HCT116 (cell line): ENCODE measurements at regions not wholly inside any gene's neighbourhood (a gene's known extent, or its start where the extent isn't known, plus 50 kb on each side); places are given as distances from the start of the nearest gene placed in this dataset.

Source experiments
- POLR2A ChIP-seq: IDR thresholded peaks from 2 replicates; pipeline ENCODE4 v1.7.0; 2011; ENCODE audit warnings: borderline replicate concordance; ENCODE audit not compliant: insufficient read depth, insufficient read length; ENCODE audit errors: extremely low read depth
- RAD21 ChIP-seq: IDR thresholded peaks from 2 replicates; pipeline ENCODE4 v1.6.1; 2012; ENCODE audit warnings: low read depth, mild to moderate bottlenecking
- TCF7L2 ChIP-seq: IDR thresholded peaks from 2 replicates; pipeline ENCODE4 v1.7.0; 2011; ENCODE audit warnings: borderline replicate concordance, inconsistent platforms; ENCODE audit not compliant: insufficient read depth, insufficient read length; ENCODE audit errors: extremely low read depth
- ZNF274 ChIP-seq: fragments of 200-500 bp; sonication (Bioruptor generic); IDR thresholded peaks from 2 replicates; pipeline ENCODE4 v1.6.1; 2014; ENCODE audit warnings: mild to moderate bottlenecking, low read depth, low read length, inconsistent platforms
- TF ChIP-seq, protein P1 (sequence below), 3 experiments: fragments of 200-600 bp in 1 of 3; sonication (generic) in 1 of 3; IDR thresholded peaks in 2 of 3; conservative IDR thresholded peaks in 1 of 3; 2 replicates each; pipeline ENCODE4 v1.5.1; 2012 to 2017; ENCODE audit warnings: low read depth in 2 of 3, low read length in 2 of 3, antibody characterized with exemption in 1 of 3, borderline replicate concordance in 1 of 3, control low read depth in 1 of 3, mild to moderate bottlenecking in 1 of 3, mixed read lengths in 1 of 3, mixed run types in 1 of 3, moderate library complexity in 1 of 3; ENCODE audit not compliant: insufficient read depth in 1 of 3

GRCh38 chr2:237160271-237160919 lies 74.7 kb downstream of the COPS8 start:
- TF ChIP-seq, protein P1, sequence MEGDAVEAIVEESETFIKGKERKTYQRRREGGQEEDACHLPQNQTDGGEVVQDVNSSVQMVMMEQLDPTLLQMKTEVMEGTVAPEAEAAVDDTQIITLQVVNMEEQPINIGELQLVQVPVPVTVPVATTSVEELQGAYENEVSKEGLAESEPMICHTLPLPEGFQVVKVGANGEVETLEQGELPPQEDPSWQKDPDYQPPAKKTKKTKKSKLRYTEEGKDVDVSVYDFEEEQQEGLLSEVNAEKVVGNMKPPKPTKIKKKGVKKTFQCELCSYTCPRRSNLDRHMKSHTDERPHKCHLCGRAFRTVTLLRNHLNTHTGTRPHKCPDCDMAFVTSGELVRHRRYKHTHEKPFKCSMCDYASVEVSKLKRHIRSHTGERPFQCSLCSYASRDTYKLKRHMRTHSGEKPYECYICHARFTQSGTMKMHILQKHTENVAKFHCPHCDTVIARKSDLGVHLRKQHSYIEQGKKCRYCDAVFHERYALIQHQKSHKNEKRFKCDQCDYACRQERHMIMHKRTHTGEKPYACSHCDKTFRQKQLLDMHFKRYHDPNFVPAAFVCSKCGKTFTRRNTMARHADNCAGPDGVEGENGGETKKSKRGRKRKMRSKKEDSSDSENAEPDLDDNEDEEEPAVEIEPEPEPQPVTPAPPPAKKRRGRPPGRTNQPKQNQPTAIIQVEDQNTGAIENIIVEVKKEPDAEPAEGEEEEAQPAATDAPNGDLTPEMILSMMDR (IDR thresholded peaks at IDR 0.05 in 2 of 3, conservative IDR thresholded peaks at IDR 0.05 in 1 of 3; ENCODE audit: borderline replicate concordance in 1 of 3, insufficient read depth in 1 of 3, low read depth in 2 of 3, low read length in 2 of 3): no peak
- no peak for TF ChIP-seq TCF7L2
- TF ChIP-seq ZNF274: no peak
- no peak for TF ChIP-seq RAD21
- TF ChIP-seq POLR2A: no peak
